GM23248 (cell line): ENCODE measurements at regions not wholly inside any gene's neighbourhood (a gene's known extent, or its start where the extent isn't known, plus 50 kb on each side); places are given as distances from the start of the nearest gene placed in this dataset.

Experiments used
- EZH2 ChIP-seq: fragments of 200-600 bp; sonication (generic); IDR thresholded peaks from 2 replicates; pipeline ENCODE4 v1.6.1; 2018; ENCODE audit warnings: antibody characterized with exemption, mild to moderate bottlenecking; ENCODE audit not compliant: insufficient read depth, poor library complexity, severe bottlenecking
- EZH2phosphoT487 ChIP-seq: fragments of 200-600 bp; sonication (generic); IDR thresholded peaks from 2 replicates; pipeline ENCODE4 v1.6.1; 2018; ENCODE audit warnings: antibody characterized with exemption, moderate library complexity, mild to moderate bottlenecking, low read depth; ENCODE audit not compliant: insufficient read depth

DNA sequence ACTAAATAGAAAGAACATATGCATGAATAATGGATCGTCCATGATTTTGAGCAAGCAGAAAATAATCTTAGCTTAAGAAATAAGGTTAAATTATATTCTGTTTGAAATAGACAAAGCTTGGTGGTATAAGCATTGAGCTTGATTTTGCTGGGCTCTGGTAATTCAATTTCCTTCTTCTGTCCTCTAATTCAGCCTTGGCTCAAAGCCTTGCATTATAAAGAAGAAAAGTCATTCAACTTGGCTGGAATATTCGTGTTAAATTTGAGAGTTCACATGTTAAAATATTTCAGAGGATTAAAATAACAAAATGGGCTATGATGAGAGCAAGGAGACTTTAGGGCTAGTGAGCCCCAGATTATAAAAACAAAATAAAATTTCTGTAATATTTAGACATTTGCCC, 415.4 kb upstream of the PCDH20 start:
- no peak for TF ChIP-seq EZH2phosphoT487
- no peak for TF ChIP-seq EZH2
